Upper lobe of left lung (tissue), 4 donors: ENCODE measurements at regions not wholly inside any gene's neighbourhood (a gene's known extent, or its start where the extent isn't known, plus 50 kb on each side); places are given as distances from the start of the nearest gene placed in this dataset.

ENCODE experiments used
- CTCF ChIP-seq, 6 experiments: fragments of 450-650 bp in 4 of 6; fragments of 200-600 bp in 2 of 6; sonication (generic) in 2 of 6; IDR thresholded peaks; one replicate each; pipeline ENCODE4 v1.5.1; 2016 to 2019; ENCODE audit warnings: antibody characterized with exemption in 6 of 6
- EP300 ChIP-seq, 4 donors: sonication (generic); formaldehyde crosslinking; IDR thresholded peaks; one replicate each; pipeline ENCODE4 v1.5.1; 2017; ENCODE audit warnings: antibody characterized with exemption in 4 of 4, control low read depth in 2 of 4
- POLR2A ChIP-seq, 4 donors: fragments of 450-650 bp; IDR thresholded peaks; one replicate each; pipeline ENCODE4 v1.5.1; 2016 to 2017; ENCODE audit warnings: antibody characterized with exemption in 4 of 4, mild to moderate bottlenecking in 2 of 4
- POLR2AphosphoS5 ChIP-seq, 2 donors: sonication (generic); formaldehyde crosslinking; IDR thresholded peaks; one replicate each; pipeline ENCODE4 v1.5.1; 2017; ENCODE audit warnings: antibody characterized with exemption in 2 of 2

GRCh38 chr16:64419832-64420231 is 702.0 kb downstream of the CDH11 start:
- no peak for TF ChIP-seq CTCF (IDR thresholded peaks at IDR 0.05)
- TF ChIP-seq POLR2A (IDR thresholded peaks at IDR 0.05) = no peak
- TF ChIP-seq POLR2AphosphoS5 (IDR thresholded peaks at IDR 0.05) = no peak
- no peak for TF ChIP-seq EP300 (IDR thresholded peaks at IDR 0.05)
